ENCODE measurements at regions not wholly inside any gene's neighbourhood (a gene's known extent, or its start where the extent isn't known, plus 50 kb on each side); places are given as distances from the start of the nearest gene placed in this dataset.

- TF ChIP-seq CTCF (IDR thresholded peaks at IDR 0.05; ENCODE audit: low read length) (no peak), EZH2 (IDR thresholded peaks at IDR 0.05; ENCODE audit: borderline replicate concordance, low read length) (no peak)
Measured at GRCh38 chr18:66780609-66781008, 176.7 kb upstream of the CDH19 start.
